Gastroesophageal sphincter (tissue), 3 donors: ENCODE measurements at regions not wholly inside any gene's neighbourhood (a gene's known extent, or its start where the extent isn't known, plus 50 kb on each side); places are given as distances from the start of the nearest gene placed in this dataset.

Experiments
- CTCF ChIP-seq, 4 experiments: fragments of 200-600 bp in 2 of 4; fragments of 450-650 bp in 2 of 4; sonication (generic) in 1 of 4; IDR thresholded peaks; one replicate each; pipeline ENCODE4 v1.5.1; 2017 to 2019; ENCODE audit warnings: antibody characterized with exemption in 4 of 4, mild to moderate bottlenecking in 2 of 4, moderate library complexity in 2 of 4
- EP300 ChIP-seq: sonication (generic); formaldehyde crosslinking; IDR thresholded peaks from one replicate; pipeline ENCODE4 v1.6.1; 2017; ENCODE audit warnings: antibody characterized with exemption, mild to moderate bottlenecking
- POLR2A ChIP-seq, 2 donors: fragments of 450-650 bp; IDR thresholded peaks; one replicate each; pipeline ENCODE4 v1.6.1; 2017; ENCODE audit warnings: antibody characterized with exemption in 2 of 2, mild to moderate bottlenecking in 2 of 2, moderate library complexity in 1 of 2
- POLR2AphosphoS5 ChIP-seq: sonication (generic); formaldehyde crosslinking; IDR thresholded peaks from one replicate; pipeline ENCODE4 v1.6.1; 2017; ENCODE audit warnings: antibody characterized with exemption

- TF ChIP-seq CTCF (IDR thresholded peaks at IDR 0.05) (no peak), POLR2A (IDR thresholded peaks at IDR 0.05) (no peak), EP300 (no peak), POLR2AphosphoS5 (no peak)
Measured at GRCh38 chr16:62712566-62712965, 676.3 kb upstream of the CDH8 start.
